HCT116 (cell line): ENCODE measurements at regions not wholly inside any gene's neighbourhood (a gene's known extent, or its start where the extent isn't known, plus 50 kb on each side); places are given as distances from the start of the nearest gene placed in this dataset.
A peak's percentile ranks its signal among the peaks of the same experiment; 100 is the strongest.

Experiments
- ATAC-seq: fragments of 200-7000 bp; cut with Tn5 transposase; 2 replicates; pipeline ENCODE4 v1.9.1; 2020; ENCODE audit warnings: mild to moderate bottlenecking, moderate library complexity
- BruUV-seq: library from RNA; stranded (reverse); fragments of 400-500 nt; replicated peaks from 2 replicates; lab custom pipeline; 2021; lab: Mats Ljungman, UMichigan
- CTCF ChIA-PET: fragments of 300-600 bp; sonication (Branson Sonifier 250); formaldehyde crosslinking; loops from one replicate; lab custom pipeline; 2021; ENCODE audit warnings: antibody characterized with exemption; lab: Charles Lee
- POLR2A ChIA-PET: fragments of 300-600, 350-600 bp; sonication (Branson Sonifier 250); formaldehyde crosslinking; loops from one replicate; lab custom pipeline; 2021; ENCODE audit warnings: antibody characterized with exemption; lab: Charles Lee
- RAD21 ChIA-PET, 2 experiments: fragments of 300-600 bp; sonication (Branson Sonifier 250); formaldehyde crosslinking; loops; one replicate each; lab custom pipeline; 2023; ENCODE audit warnings: low total read pairs in 2 of 2; ENCODE audit not compliant: uncharacterized antibody in 2 of 2, unreplicated experiment in 2 of 2, low non-redundant PET in 1 of 2; lab: Charles Lee
- DNase-seq: peaks from one replicate; pipeline ENCODE4 v3.0.0-alpha.2; 2010; ENCODE audit warnings: low read depth, low spot score
- H2AFZ ChIP-seq: fragments of 200-600 bp; shearing (Covaris generic), sonication (generic); 2 replicates; pipeline ENCODE4 v1.6.1; 2017; ENCODE audit warnings: low read depth, mixed run types, mixed read lengths, antibody characterized with exemption, low read length; ENCODE audit not compliant: poor library complexity, severe bottlenecking
- H3K27ac ChIP-seq: 2 replicates; pipeline ENCODE4 v1.5.1; 2012; ENCODE audit warnings: low read depth, low read length
- H3K27me3 ChIP-seq: fragments of 200-600 bp; sonication (generic); 2 replicates; pipeline ENCODE4 v1.6.1; 2016; ENCODE audit warnings: mixed run types, low read length, mixed read lengths; ENCODE audit not compliant: insufficient read depth
- H3K36me3 ChIP-seq, 2 experiments: fragments of 200-500 bp in 1 of 2; fragments of 200-600 bp in 1 of 2; sonication (Bioruptor generic) in 1 of 2; sonication (generic) in 1 of 2; 2 replicates each; pipeline versions ENCODE4 v1.5.1 to v1.6.1; 2014 to 2016; ENCODE audit warnings: low read length in 2 of 2, inconsistent platforms in 1 of 2, mixed read lengths in 1 of 2, mixed run types in 1 of 2; ENCODE audit not compliant: insufficient read depth in 2 of 2, control insufficient read depth in 1 of 2
- H3K4me1 ChIP-seq, 2 experiments: fragments of 200-600 bp in 1 of 2; sonication (generic) in 1 of 2; 2 replicates each; pipeline versions ENCODE4 v1.5.1 to v1.6.1; 2012 to 2017; ENCODE audit warnings: low read length in 2 of 2, inconsistent platforms in 1 of 2, mild to moderate bottlenecking in 1 of 2, mixed read lengths in 1 of 2, mixed run types in 1 of 2, moderate library complexity in 1 of 2; ENCODE audit not compliant: insufficient read depth in 2 of 2, control insufficient read depth in 1 of 2
- H3K4me2 ChIP-seq: fragments of 200-600 bp; sonication (generic); 2 replicates; pipeline ENCODE4 v1.6.1; 2017; ENCODE audit warnings: mixed run types, low read length, mixed read lengths
- H3K4me3 ChIP-seq, 2 experiments: fragments of 200-600 bp in 1 of 2; sonication (generic) in 1 of 2; replicated peaks in 1 of 2; 2 replicates each; pipeline ENCODE4 v1.5.1; 2011 to 2016; ENCODE audit warnings: low read length in 2 of 2, control low read depth in 1 of 2, low read depth in 1 of 2, mild to moderate bottlenecking in 1 of 2, mixed read lengths in 1 of 2, mixed run types in 1 of 2
- H3K79me2 ChIP-seq: fragments of 200-600 bp; sonication (generic); 2 replicates; pipeline ENCODE4 v1.6.1; 2017; ENCODE audit warnings: mild to moderate bottlenecking, mixed run types, low read length, moderate library complexity, mixed read lengths; ENCODE audit not compliant: insufficient read depth
- H3K9ac ChIP-seq: fragments of 200-600 bp; sonication (generic); 2 replicates; pipeline ENCODE4 v1.6.1; 2016; ENCODE audit warnings: low read length, mixed read lengths
- H3K9me2 ChIP-seq: fragments of 200-600 bp; sonication (generic), shearing (Covaris generic); 2 replicates; pipeline ENCODE4 v1.6.1; 2017; ENCODE audit warnings: mixed run types, mild to moderate bottlenecking, moderate library complexity; ENCODE audit not compliant: insufficient read depth
- H3K9me3 ChIP-seq, 2 experiments: fragments of 200-500 bp in 1 of 2; fragments of 200-600 bp in 1 of 2; sonication (Bioruptor generic) in 1 of 2; sonication (generic) in 1 of 2; 2 replicates each; pipeline ENCODE4 v1.6.1; 2014 to 2017; ENCODE audit warnings: low read length in 2 of 2, mixed read lengths in 2 of 2, inconsistent platforms in 1 of 2, low read depth in 1 of 2, mild to moderate bottlenecking in 1 of 2, mixed run types in 1 of 2, moderate library complexity in 1 of 2; ENCODE audit not compliant: control insufficient read depth in 1 of 2, insufficient read depth in 1 of 2
- H4K20me1 ChIP-seq: fragments of 200-600 bp; sonication (generic), shearing (Covaris generic); 2 replicates; pipeline ENCODE4 v1.6.1; 2017; ENCODE audit warnings: mixed run types, mild to moderate bottlenecking, moderate library complexity; ENCODE audit not compliant: insufficient read depth
- CBX3 ChIP-seq: IDR thresholded peaks from 2 replicates; pipeline ENCODE4 v1.6.1; 2012; ENCODE audit warnings: low read depth
- CEBPB ChIP-seq: IDR thresholded peaks from 2 replicates; pipeline ENCODE4 v1.6.1; 2012; ENCODE audit warnings: low read depth
- EGR1 ChIP-seq: IDR thresholded peaks from 2 replicates; pipeline ENCODE4 v1.6.1; 2012; ENCODE audit warnings: low read depth
- ELF1 ChIP-seq: IDR thresholded peaks from 2 replicates; pipeline ENCODE4 v1.6.1; 2012; ENCODE audit warnings: low read depth, borderline replicate concordance
- EZH2phosphoT487 ChIP-seq: fragments of 200-600 bp; IDR thresholded peaks from 2 replicates; pipeline ENCODE4 v1.6.1; 2018; ENCODE audit warnings: antibody characterized with exemption, borderline replicate concordance
- FOSL1 ChIP-seq: IDR thresholded peaks from 2 replicates; pipeline ENCODE4 v1.6.1; 2012; ENCODE audit warnings: low read depth
- JUND ChIP-seq: IDR thresholded peaks from 2 replicates; pipeline ENCODE4 v1.6.1; 2012
- POLR2A ChIP-seq: IDR thresholded peaks from 2 replicates; pipeline ENCODE4 v1.7.0; 2011; ENCODE audit warnings: borderline replicate concordance; ENCODE audit not compliant: insufficient read depth, insufficient read length; ENCODE audit errors: extremely low read depth
- RAD21 ChIP-seq: IDR thresholded peaks from 2 replicates; pipeline ENCODE4 v1.6.1; 2012; ENCODE audit warnings: low read depth, mild to moderate bottlenecking
- SIN3A ChIP-seq: IDR thresholded peaks from 2 replicates; pipeline ENCODE4 v1.6.1; 2012; ENCODE audit warnings: low read depth
- SP1 ChIP-seq: IDR thresholded peaks from 2 replicates; pipeline ENCODE4 v1.6.1; 2012; ENCODE audit warnings: low read depth
- TCF7L2 ChIP-seq: IDR thresholded peaks from 2 replicates; pipeline ENCODE4 v1.7.0; 2011; ENCODE audit warnings: borderline replicate concordance, inconsistent platforms; ENCODE audit not compliant: insufficient read depth, insufficient read length; ENCODE audit errors: extremely low read depth
- ZNF274 ChIP-seq: fragments of 200-500 bp; sonication (Bioruptor generic); IDR thresholded peaks from 2 replicates; pipeline ENCODE4 v1.6.1; 2014; ENCODE audit warnings: mild to moderate bottlenecking, low read depth, low read length, inconsistent platforms
- intact Hi-C: fragments of 100-400 bp; cut with micrococcal nuclease; formaldehyde crosslinking; loops from 2 replicates; pipeline ENCODE4 v1.10.0; 2022
- TF ChIP-seq, protein P1 (sequence below), 3 experiments: fragments of 200-600 bp in 1 of 3; sonication (generic) in 1 of 3; IDR thresholded peaks in 2 of 3; conservative IDR thresholded peaks in 1 of 3; 2 replicates each; pipeline ENCODE4 v1.5.1; 2012 to 2017; ENCODE audit warnings: low read depth in 2 of 3, low read length in 2 of 3, antibody characterized with exemption in 1 of 3, borderline replicate concordance in 1 of 3, control low read depth in 1 of 3, mild to moderate bottlenecking in 1 of 3, mixed read lengths in 1 of 3, mixed run types in 1 of 3, moderate library complexity in 1 of 3; ENCODE audit not compliant: insufficient read depth in 1 of 3
- TF ChIP-seq, protein P2 (sequence below): IDR thresholded peaks from 2 replicates; pipeline ENCODE4 v1.6.1; 2012
- TF ChIP-seq, protein P3 (sequence below): IDR thresholded peaks from 2 replicates; pipeline ENCODE4 v1.6.1; 2011; ENCODE audit warnings: mild to moderate bottlenecking, low read length, moderate library complexity; ENCODE audit not compliant: insufficient replicate concordance; ENCODE audit errors: extremely low read depth
- TF ChIP-seq, protein P4 (sequence below): IDR thresholded peaks from 2 replicates; pipeline ENCODE4 v1.6.1; 2012

DNA sequence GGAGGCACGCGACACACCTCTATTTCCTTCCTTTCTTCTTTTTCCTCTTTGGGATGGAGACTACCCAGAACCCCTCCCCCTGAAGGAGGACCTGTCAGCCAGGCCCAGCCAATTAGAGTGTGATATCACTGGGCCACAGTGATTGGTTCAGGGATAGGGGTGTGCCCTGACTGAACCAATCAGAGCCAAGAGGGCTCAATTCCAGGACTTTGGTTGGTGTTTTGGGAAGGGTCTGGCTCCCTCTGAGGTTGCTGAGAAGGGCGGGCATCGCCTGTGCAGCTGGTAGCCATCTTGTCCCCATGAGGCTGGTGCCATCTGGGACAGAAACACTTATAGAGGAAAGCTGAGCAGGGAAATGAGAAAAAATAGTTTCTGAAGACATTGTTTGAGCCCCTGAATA lies 71.4 kb downstream of the CHST1 start:
- no peak for TF ChIP-seq JUND
- TF ChIP-seq FOSL1 = no peak
- 0 out of 2 replicates have a peak, but pooled peaks have one; percentile 27 for TF ChIP-seq SP1
- no peaks in the 10 kb centered on the region for H3K9me2 ChIP-seq
- ChIA-PET CTCF (interaction anchor here (0.6 kb wide), 1 partner anchor 115 kb away, joined by 3 read pairs; no protein-coding TSS in a partner anchor), RAD21 (no interaction called here), POLR2A (no interaction called here)
- H3K9me3 ChIP-seq = no peaks in the 10 kb centered on the region
- H3K4me2 ChIP-seq = no peak overlapping the region
- H3K4me1 ChIP-seq = no peaks in the 10 kb centered on the region
- H3K4me3 ChIP-seq = no peak overlapping the region
- ATAC-seq (peak; percentile 83), DNase-seq (peak; percentile 39)
- peaks cover 41% of the 10 kb centered on the region for H3K27me3 ChIP-seq
- H4K20me1 ChIP-seq = no peaks in the 10 kb centered on the region
- no peaks in the 10 kb centered on the region for H3K79me2 ChIP-seq
- H3K27ac ChIP-seq = no peak overlapping the region
- H2AFZ ChIP-seq = no peak overlapping the region
- intact Hi-C loops = no loop called here
- no TSS peak for BruUV-seq
- no peaks in the 10 kb centered on the region for H3K36me3 ChIP-seq
- no peak overlapping the region for H3K9ac ChIP-seq

DNA sequence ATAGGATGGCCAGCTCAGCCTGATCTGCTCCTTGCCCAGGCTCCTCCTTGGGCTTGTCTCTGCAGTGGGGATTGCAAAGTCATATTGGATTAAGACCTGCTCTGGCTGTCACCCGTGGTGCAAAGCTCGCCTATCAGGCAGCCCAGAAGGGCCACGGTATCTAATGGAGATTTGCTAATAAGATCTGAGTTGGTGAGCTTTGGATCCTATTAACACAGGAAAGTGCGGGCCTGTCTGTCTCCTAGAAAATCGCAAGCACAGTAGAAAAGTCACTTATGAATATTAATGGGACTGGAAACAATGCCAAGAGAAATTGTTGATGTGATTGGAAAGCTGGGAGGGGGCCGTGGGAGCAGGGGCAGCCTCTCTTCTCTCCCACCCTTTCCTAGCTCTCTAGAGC lies 72.8 kb downstream of the CHST1 start:
- H3K9ac ChIP-seq = no peak overlapping the region
- no peaks in the 10 kb centered on the region for H4K20me1 ChIP-seq
- RAD21 ChIA-PET = no interaction called here
- TF ChIP-seq, protein P1, sequence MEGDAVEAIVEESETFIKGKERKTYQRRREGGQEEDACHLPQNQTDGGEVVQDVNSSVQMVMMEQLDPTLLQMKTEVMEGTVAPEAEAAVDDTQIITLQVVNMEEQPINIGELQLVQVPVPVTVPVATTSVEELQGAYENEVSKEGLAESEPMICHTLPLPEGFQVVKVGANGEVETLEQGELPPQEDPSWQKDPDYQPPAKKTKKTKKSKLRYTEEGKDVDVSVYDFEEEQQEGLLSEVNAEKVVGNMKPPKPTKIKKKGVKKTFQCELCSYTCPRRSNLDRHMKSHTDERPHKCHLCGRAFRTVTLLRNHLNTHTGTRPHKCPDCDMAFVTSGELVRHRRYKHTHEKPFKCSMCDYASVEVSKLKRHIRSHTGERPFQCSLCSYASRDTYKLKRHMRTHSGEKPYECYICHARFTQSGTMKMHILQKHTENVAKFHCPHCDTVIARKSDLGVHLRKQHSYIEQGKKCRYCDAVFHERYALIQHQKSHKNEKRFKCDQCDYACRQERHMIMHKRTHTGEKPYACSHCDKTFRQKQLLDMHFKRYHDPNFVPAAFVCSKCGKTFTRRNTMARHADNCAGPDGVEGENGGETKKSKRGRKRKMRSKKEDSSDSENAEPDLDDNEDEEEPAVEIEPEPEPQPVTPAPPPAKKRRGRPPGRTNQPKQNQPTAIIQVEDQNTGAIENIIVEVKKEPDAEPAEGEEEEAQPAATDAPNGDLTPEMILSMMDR (IDR thresholded peaks at IDR 0.05 in 2 of 3, conservative IDR thresholded peaks at IDR 0.05 in 1 of 3; ENCODE audit: borderline replicate concordance in 1 of 3, insufficient read depth in 1 of 3, low read depth in 2 of 3, low read length in 2 of 3) = no peak
- TF ChIP-seq, protein P2, sequence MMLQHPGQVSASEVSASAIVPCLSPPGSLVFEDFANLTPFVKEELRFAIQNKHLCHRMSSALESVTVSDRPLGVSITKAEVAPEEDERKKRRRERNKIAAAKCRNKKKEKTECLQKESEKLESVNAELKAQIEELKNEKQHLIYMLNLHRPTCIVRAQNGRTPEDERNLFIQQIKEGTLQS = no peak
- TF ChIP-seq RAD21 (no peak), SP1 (no peak), ELF1 (no peak), CEBPB (no peak), TCF7L2 (no peak), EZH2phosphoT487 (no peak), POLR2A (no peak), SIN3A (no peak), EGR1 (no peak), CBX3 (no peak), JUND (no peak), FOSL1 (no peak), ZNF274 (no peak)
- TF ChIP-seq, protein P3, sequence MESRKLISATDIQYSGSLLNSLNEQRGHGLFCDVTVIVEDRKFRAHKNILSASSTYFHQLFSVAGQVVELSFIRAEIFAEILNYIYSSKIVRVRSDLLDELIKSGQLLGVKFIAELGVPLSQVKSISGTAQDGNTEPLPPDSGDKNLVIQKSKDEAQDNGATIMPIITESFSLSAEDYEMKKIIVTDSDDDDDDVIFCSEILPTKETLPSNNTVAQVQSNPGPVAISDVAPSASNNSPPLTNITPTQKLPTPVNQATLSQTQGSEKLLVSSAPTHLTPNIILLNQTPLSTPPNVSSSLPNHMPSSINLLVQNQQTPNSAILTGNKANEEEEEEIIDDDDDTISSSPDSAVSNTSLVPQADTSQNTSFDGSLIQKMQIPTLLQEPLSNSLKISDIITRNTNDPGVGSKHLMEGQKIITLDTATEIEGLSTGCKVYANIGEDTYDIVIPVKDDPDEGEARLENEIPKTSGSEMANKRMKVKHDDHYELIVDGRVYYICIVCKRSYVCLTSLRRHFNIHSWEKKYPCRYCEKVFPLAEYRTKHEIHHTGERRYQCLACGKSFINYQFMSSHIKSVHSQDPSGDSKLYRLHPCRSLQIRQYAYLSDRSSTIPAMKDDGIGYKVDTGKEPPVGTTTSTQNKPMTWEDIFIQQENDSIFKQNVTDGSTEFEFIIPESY = no peak
- TF ChIP-seq, protein P4, sequence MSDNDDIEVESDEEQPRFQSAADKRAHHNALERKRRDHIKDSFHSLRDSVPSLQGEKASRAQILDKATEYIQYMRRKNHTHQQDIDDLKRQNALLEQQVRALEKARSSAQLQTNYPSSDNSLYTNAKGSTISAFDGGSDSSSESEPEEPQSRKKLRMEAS = no peak
- H3K4me2 ChIP-seq = no peak overlapping the region
- H3K4me1 ChIP-seq = no peaks in the 10 kb centered on the region
- H3K27ac ChIP-seq = no peak overlapping the region
- intact Hi-C loops = no loop called here
- no peaks in the 10 kb centered on the region for H3K9me2 ChIP-seq
- no peaks in the 10 kb centered on the region for H3K36me3 ChIP-seq
- H3K27me3 ChIP-seq = peaks cover 46% of the 10 kb centered on the region
- ATAC-seq (no peak), DNase-seq (no peak)
- CTCF ChIA-PET = no interaction called here
- H2AFZ ChIP-seq = no peak overlapping the region
- H3K79me2 ChIP-seq = no peaks in the 10 kb centered on the region
- H3K9me3 ChIP-seq = no peaks in the 10 kb centered on the region
- POLR2A ChIA-PET = no interaction called here
- no peak overlapping the region for H3K4me3 ChIP-seq
- no TSS peak for BruUV-seq
